WTC11 (cell line): ENCODE measurements at regions not wholly inside any gene's neighbourhood (a gene's known extent, or its start where the extent isn't known, plus 50 kb on each side); places are given as distances from the start of the nearest gene placed in this dataset.

ENCODE experiments used
- ATAC-seq: fragments of 200-7000 bp; cut with Tn5 transposase; 2 replicates; pipeline ENCODE4 v1.10.0; 2021; ENCODE audit warnings: mild to moderate bottlenecking, moderate library complexity
- CTCF ChIA-PET: fragments of 300-600 bp; sonication (Branson Sonifier 250); formaldehyde crosslinking; loops from one replicate; lab custom pipeline; 2021; ENCODE audit warnings: antibody characterized with exemption; lab: Charles Lee
- POLR2A ChIA-PET: fragments of 350-600 bp; sonication (Branson Sonifier 250); formaldehyde crosslinking; loops from one replicate; lab custom pipeline; 2021; ENCODE audit warnings: antibody characterized with exemption; lab: Charles Lee
- DNase-seq: peaks from one replicate; pipeline ENCODE4 v3.0.0; 2021; ENCODE audit warnings: low spot score
- H3K27ac Mint-ChIP-seq: 2 replicates; pipeline ENCODE4 v1.8.0; 2021; ENCODE audit warnings: mixed read lengths
- H3K27me3 Mint-ChIP-seq: 2 replicates; pipeline ENCODE4 v1.8.0; 2021; ENCODE audit warnings: low read depth, mild to moderate bottlenecking, moderate library complexity, mixed read lengths
- H3K36me3 Mint-ChIP-seq: 2 replicates; pipeline ENCODE4 v1.8.0; 2021; ENCODE audit warnings: mixed read lengths
- H3K4me1 Mint-ChIP-seq: 2 replicates; pipeline ENCODE4 v1.8.0; 2022; ENCODE audit warnings: mixed read lengths
- H3K4me3 Mint-ChIP-seq: 2 replicates; pipeline ENCODE4 v1.8.0; 2021; ENCODE audit warnings: mild to moderate bottlenecking, moderate library complexity, mixed read lengths
- H3K9me3 Mint-ChIP-seq: 2 replicates; pipeline ENCODE4 v1.8.0; 2021; ENCODE audit warnings: mixed read lengths
- ATF2 ChIP-seq: sonication (generic); formaldehyde crosslinking; IDR thresholded peaks from 2 replicates; pipeline ENCODE4 v1.8.1; 2022; ENCODE audit warnings: low read depth, missing genetic modification reagents, borderline replicate concordance
- EMX1 ChIP-seq: fragments of 250-450 bp; sonication (Bioruptor Pico); IDR thresholded peaks from 2 replicates; pipeline ENCODE4 v1.8.0; 2021; ENCODE audit warnings: mild to moderate bottlenecking
- FOXK1 ChIP-seq: sonication (generic); formaldehyde crosslinking; IDR thresholded peaks from 2 replicates; pipeline ENCODE4 v1.8.0; 2022; ENCODE audit warnings: mild to moderate bottlenecking, moderate library complexity, missing genetic modification reagents
- JUN ChIP-seq: sonication (generic); formaldehyde crosslinking; IDR thresholded peaks from 2 replicates; pipeline ENCODE4 v1.8.0; 2023; ENCODE audit warnings: mild to moderate bottlenecking, missing genetic modification reagents
- MLX ChIP-seq: sonication (generic); formaldehyde crosslinking; IDR thresholded peaks from 2 replicates; pipeline ENCODE4 v1.8.1; 2023; ENCODE audit warnings: mild to moderate bottlenecking, missing genetic modification reagents, moderate library complexity
- SP1 ChIP-seq: sonication (generic); formaldehyde crosslinking; conservative IDR thresholded peaks from 2 replicates; pipeline ENCODE4 v1.8.1; 2022; ENCODE audit warnings: missing genetic modification reagents
- TP53 ChIP-seq: sonication (generic); formaldehyde crosslinking; IDR thresholded peaks from 2 replicates; pipeline ENCODE4 v1.8.1; 2023; ENCODE audit warnings: mild to moderate bottlenecking, missing genetic modification reagents
- ZNF219 ChIP-seq: sonication (generic); formaldehyde crosslinking; IDR thresholded peaks from 2 replicates; pipeline ENCODE4 v1.8.0; 2023; ENCODE audit warnings: missing genetic modification reagents, mild to moderate bottlenecking, borderline replicate concordance
- ZNF317 ChIP-seq: sonication (generic); formaldehyde crosslinking; IDR thresholded peaks from 2 replicates; pipeline ENCODE4 v1.8.1; 2023; ENCODE audit warnings: low read depth, mild to moderate bottlenecking, moderate library complexity, missing genetic modification reagents, borderline replicate concordance
- ZSCAN18 ChIP-seq: fragments of 250-450 bp; sonication (Bioruptor Pico); IDR thresholded peaks from 2 replicates; pipeline ENCODE4 v2.1.2; 2022; ENCODE audit warnings: mild to moderate bottlenecking, moderate library complexity
- TF ChIP-seq, protein P1 (sequence below): sonication (generic); formaldehyde crosslinking; IDR thresholded peaks from 2 replicates; pipeline ENCODE4 v1.8.1; 2023; ENCODE audit warnings: mild to moderate bottlenecking, missing genetic modification reagents
- TF ChIP-seq, protein P2 (sequence below): sonication (generic); formaldehyde crosslinking; IDR thresholded peaks from 2 replicates; pipeline ENCODE4 v1.8.1; 2022; ENCODE audit warnings: mild to moderate bottlenecking, missing genetic modification reagents, moderate library complexity, borderline replicate concordance
- TF ChIP-seq, protein P3 (sequence below): sonication (generic); formaldehyde crosslinking; IDR thresholded peaks from 2 replicates; pipeline ENCODE4 v1.8.1; 2022; ENCODE audit warnings: mild to moderate bottlenecking, moderate library complexity, missing genetic modification reagents
- TF ChIP-seq, protein P4 (sequence below): sonication (generic); formaldehyde crosslinking; IDR thresholded peaks from 2 replicates; pipeline ENCODE4 v1.8.0; 2023; ENCODE audit warnings: missing genetic modification reagents, mild to moderate bottlenecking, borderline replicate concordance

DNA sequence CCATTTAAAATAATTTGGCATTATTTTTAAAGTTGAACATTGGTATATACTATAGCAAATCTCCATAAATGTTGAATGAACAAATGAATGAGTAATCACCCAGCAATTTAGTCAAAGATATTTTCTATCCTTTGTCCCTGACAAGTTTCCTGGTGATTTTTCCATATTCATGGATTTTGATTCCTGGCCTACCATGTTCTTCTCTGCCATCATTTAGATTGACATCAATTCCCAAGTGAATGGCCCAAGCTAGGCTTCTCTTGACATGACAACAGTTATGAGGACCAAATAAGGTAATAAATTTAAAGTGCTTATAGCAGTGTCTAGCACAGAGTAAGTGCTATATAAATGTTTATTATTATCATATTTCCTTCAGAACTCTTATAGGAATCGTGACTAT lies 120.1 kb upstream of the ADGRF1 start:
- Mint-ChIP-seq H3K27ac (no peak overlapping the region), H3K4me3 (no peak overlapping the region), H3K4me1 (peaks cover 5% of the 10 kb centered on the region; the same call in 1 of the 2 replicates), H3K27me3 (no peaks in the 10 kb centered on the region; the same call in 1 of the 2 replicates)
- ChIA-PET POLR2A (no interaction called here), CTCF (no interaction called here)
- DNase-seq (no peak), ATAC-seq (no peak)
- no peak for TF ChIP-seq ATF2 (CRISPR knock-in tag)
- TF ChIP-seq FOXK1 (CRISPR knock-in tag) = no peak
- no peak for TF ChIP-seq ZSCAN18 (CRISPR knock-in tag)
- TF ChIP-seq, protein P1, sequence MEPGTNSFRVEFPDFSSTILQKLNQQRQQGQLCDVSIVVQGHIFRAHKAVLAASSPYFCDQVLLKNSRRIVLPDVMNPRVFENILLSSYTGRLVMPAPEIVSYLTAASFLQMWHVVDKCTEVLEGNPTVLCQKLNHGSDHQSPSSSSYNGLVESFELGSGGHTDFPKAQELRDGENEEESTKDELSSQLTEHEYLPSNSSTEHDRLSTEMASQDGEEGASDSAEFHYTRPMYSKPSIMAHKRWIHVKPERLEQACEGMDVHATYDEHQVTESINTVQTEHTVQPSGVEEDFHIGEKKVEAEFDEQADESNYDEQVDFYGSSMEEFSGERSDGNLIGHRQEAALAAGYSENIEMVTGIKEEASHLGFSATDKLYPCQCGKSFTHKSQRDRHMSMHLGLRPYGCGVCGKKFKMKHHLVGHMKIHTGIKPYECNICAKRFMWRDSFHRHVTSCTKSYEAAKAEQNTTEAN = no peak
- no peak for TF ChIP-seq ZNF317 (CRISPR knock-in tag)
- TF ChIP-seq, all 79 proteins: peak for 0
- H3K36me3 Mint-ChIP-seq = no peaks in the 10 kb centered on the region
- no peaks in the 10 kb centered on the region for H3K9me3 Mint-ChIP-seq

DNA sequence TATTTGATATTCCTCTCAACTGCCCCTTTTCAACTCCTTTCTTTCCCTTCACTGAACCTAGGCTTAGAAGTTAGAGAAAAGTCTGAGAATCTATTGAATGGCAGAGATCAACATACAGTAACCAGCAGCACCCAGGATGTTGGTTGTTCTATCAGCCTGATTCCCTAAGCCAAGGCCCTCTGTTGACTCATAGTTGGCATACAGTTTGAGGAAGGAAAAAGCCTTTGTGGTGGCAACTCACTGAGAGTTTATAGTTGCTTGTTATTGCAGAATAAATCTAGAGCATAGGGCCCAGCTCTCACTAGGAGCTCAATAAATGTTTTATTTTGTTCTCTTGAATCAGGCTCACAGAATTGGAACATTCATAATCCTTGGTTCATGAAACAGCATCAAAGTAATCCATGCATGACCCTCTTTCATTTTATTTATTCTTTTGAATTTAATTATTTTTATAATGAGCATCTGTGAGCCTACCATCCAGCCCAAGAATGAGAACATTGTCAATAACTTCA lies 119.1 kb upstream of the ADGRF1 start:
- H3K9me3 Mint-ChIP-seq = no peaks in the 10 kb centered on the region
- TF ChIP-seq SP1 (CRISPR knock-in tag) = no peak
- no peak for TF ChIP-seq EMX1
- TF ChIP-seq JUN (CRISPR knock-in tag) = no peak
- TF ChIP-seq TP53 = no peak
- no peak for TF ChIP-seq ZNF219 (CRISPR knock-in tag)
- no peak for TF ChIP-seq ZNF317 (CRISPR knock-in tag)
- TF ChIP-seq, protein P2, sequence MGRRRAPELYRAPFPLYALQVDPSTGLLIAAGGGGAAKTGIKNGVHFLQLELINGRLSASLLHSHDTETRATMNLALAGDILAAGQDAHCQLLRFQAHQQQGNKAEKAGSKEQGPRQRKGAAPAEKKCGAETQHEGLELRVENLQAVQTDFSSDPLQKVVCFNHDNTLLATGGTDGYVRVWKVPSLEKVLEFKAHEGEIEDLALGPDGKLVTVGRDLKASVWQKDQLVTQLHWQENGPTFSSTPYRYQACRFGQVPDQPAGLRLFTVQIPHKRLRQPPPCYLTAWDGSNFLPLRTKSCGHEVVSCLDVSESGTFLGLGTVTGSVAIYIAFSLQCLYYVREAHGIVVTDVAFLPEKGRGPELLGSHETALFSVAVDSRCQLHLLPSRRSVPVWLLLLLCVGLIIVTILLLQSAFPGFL (CRISPR knock-in tag) = no peak
- TF ChIP-seq, protein P3, sequence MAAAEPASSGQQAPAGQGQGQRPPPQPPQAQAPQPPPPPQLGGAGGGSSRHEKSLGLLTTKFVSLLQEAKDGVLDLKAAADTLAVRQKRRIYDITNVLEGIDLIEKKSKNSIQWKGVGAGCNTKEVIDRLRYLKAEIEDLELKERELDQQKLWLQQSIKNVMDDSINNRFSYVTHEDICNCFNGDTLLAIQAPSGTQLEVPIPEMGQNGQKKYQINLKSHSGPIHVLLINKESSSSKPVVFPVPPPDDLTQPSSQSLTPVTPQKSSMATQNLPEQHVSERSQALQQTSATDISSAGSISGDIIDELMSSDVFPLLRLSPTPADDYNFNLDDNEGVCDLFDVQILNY = no peak
- TF ChIP-seq MLX (CRISPR knock-in tag) = no peak
- no peaks in the 10 kb centered on the region for H3K36me3 Mint-ChIP-seq
- H3K27ac Mint-ChIP-seq = no peak overlapping the region
- ChIA-PET CTCF (no interaction called here), POLR2A (no interaction called here)
- peaks cover 5% of the 10 kb centered on the region; the same call in 1 of the 2 replicates for H3K4me1 Mint-ChIP-seq
- no peak overlapping the region for H3K4me3 Mint-ChIP-seq
- no peaks in the 10 kb centered on the region; the same call in 1 of the 2 replicates for H3K27me3 Mint-ChIP-seq
- DNase-seq (no peak), ATAC-seq (no peak)

GRCh38 chr6:47160702-47161101 lies 118.6 kb upstream of the ADGRF1 start:
- Mint-ChIP-seq H3K27me3 (no peaks in the 10 kb centered on the region; the same call in 1 of the 2 replicates), H3K36me3 (no peaks in the 10 kb centered on the region), H3K4me1 (peaks cover 5% of the 10 kb centered on the region; the same call in 1 of the 2 replicates), H3K9me3 (no peaks in the 10 kb centered on the region), H3K4me3 (no peak overlapping the region), H3K27ac (no peak overlapping the region)
- DNase-seq (no peak), ATAC-seq (no peak)
- TF ChIP-seq, protein P4, sequence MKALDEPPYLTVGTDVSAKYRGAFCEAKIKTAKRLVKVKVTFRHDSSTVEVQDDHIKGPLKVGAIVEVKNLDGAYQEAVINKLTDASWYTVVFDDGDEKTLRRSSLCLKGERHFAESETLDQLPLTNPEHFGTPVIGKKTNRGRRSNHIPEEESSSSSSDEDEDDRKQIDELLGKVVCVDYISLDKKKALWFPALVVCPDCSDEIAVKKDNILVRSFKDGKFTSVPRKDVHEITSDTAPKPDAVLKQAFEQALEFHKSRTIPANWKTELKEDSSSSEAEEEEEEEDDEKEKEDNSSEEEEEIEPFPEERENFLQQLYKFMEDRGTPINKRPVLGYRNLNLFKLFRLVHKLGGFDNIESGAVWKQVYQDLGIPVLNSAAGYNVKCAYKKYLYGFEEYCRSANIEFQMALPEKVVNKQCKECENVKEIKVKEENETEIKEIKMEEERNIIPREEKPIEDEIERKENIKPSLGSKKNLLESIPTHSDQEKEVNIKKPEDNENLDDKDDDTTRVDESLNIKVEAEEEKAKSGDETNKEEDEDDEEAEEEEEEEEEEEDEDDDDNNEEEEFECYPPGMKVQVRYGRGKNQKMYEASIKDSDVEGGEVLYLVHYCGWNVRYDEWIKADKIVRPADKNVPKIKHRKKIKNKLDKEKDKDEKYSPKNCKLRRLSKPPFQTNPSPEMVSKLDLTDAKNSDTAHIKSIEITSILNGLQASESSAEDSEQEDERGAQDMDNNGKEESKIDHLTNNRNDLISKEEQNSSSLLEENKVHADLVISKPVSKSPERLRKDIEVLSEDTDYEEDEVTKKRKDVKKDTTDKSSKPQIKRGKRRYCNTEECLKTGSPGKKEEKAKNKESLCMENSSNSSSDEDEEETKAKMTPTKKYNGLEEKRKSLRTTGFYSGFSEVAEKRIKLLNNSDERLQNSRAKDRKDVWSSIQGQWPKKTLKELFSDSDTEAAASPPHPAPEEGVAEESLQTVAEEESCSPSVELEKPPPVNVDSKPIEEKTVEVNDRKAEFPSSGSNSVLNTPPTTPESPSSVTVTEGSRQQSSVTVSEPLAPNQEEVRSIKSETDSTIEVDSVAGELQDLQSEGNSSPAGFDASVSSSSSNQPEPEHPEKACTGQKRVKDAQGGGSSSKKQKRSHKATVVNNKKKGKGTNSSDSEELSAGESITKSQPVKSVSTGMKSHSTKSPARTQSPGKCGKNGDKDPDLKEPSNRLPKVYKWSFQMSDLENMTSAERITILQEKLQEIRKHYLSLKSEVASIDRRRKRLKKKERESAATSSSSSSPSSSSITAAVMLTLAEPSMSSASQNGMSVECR = no peak
- CTCF ChIA-PET = no interaction called here
- POLR2A ChIA-PET = no interaction called here
